H1 (cell line): ENCODE measurements at regions not wholly inside any gene's neighbourhood (a gene's known extent, or its start where the extent isn't known, plus 50 kb on each side); places are given as distances from the start of the nearest gene placed in this dataset.

Experiments
- CTCF ChIA-PET: fragments of 300-600 bp; sonication (Branson Sonifier 250); formaldehyde crosslinking; loops from one replicate; lab custom pipeline; 2021; ENCODE audit not compliant: partially characterized antibody; lab: Charles Lee
- POLR2A ChIA-PET: fragments of 300-600 bp; sonication (Branson Sonifier 250); formaldehyde crosslinking; loops from one replicate; lab custom pipeline; 2021; ENCODE audit warnings: inconsistent platforms; ENCODE audit not compliant: partially characterized antibody; lab: Charles Lee
- DNase-seq, 2 experiments: peaks; one replicate each; pipeline versions ENCODE4 v3.0.0 to v3.0.0-alpha.2; 2010 to 2022; ENCODE audit warnings: low spot score in 2 of 2, low read depth in 1 of 2, mixed read lengths in 1 of 2
- FAIRE-seq: peaks from 2 replicates; lab custom pipeline; 2011; peaks lifted over from hg19 to GRCh38; lab: Jason Lieb, UNC
- H2AFZ ChIP-seq: 2 replicates; pipeline ENCODE4 v1.8.1; 2012; ENCODE audit warnings: low read length, inconsistent platforms
- H2AK5ac ChIP-seq: 2 replicates; pipeline ENCODE4 v1.6.1; 2013; ENCODE audit warnings: low read depth, low read length
- H2BK120ac ChIP-seq: replicated peaks from 2 replicates; pipeline ENCODE3; 2013; ENCODE audit warnings: low read depth, low read length, inconsistent platforms
- H2BK12ac ChIP-seq: 2 replicates; pipeline ENCODE4 v1.6.1; 2013; ENCODE audit warnings: low read depth, low read length
- H2BK15ac ChIP-seq: 2 replicates; pipeline ENCODE4 v1.6.1; 2013; ENCODE audit warnings: low read length
- H2BK20ac ChIP-seq: 2 replicates; pipeline ENCODE4 v1.6.1; 2013; ENCODE audit warnings: low read length
- H2BK5ac ChIP-seq: 2 replicates; pipeline ENCODE4 v1.6.1; 2013; ENCODE audit warnings: low read depth, low read length
- H3K14ac ChIP-seq: 2 replicates; pipeline ENCODE4 v1.6.1; 2013; ENCODE audit warnings: inconsistent platforms; ENCODE audit not compliant: insufficient read length
- H3K18ac ChIP-seq: 2 replicates; pipeline ENCODE4 v1.6.1; 2013; ENCODE audit warnings: low read length; ENCODE audit errors: extremely low read depth
- H3K23ac ChIP-seq: 2 replicates; pipeline ENCODE4 v1.6.1; 2013; ENCODE audit warnings: inconsistent platforms; ENCODE audit not compliant: insufficient read length
- H3K23me2 ChIP-seq: 2 replicates; pipeline ENCODE4 v1.6.1; 2013; ENCODE audit warnings: low read depth, low read length
- H3K27ac ChIP-seq: 2 replicates; pipeline ENCODE4 v1.6.1; 2011; ENCODE audit warnings: low read depth, low read length, inconsistent platforms
- H3K27me3 ChIP-seq, 4 experiments: replicated peaks in 1 of 4; 1 replicate in 1 of 4; 2 replicates in 3 of 4; pipeline versions ENCODE4 v1.6.1 to v1.8.1; 2011 to 2013; ENCODE audit warnings: low read length in 3 of 4, mild to moderate bottlenecking in 3 of 4, inconsistent platforms in 2 of 4, mixed read lengths in 2 of 4, moderate library complexity in 1 of 4; ENCODE audit not compliant: control insufficient read depth in 3 of 4, insufficient read depth in 3 of 4; ENCODE audit errors: extremely low read depth in 1 of 4
- H3K36me3 ChIP-seq, 4 experiments: 2 replicates each; pipeline versions ENCODE4 v1.6.1 to v1.8.1; 2011 to 2013; ENCODE audit warnings: mild to moderate bottlenecking in 4 of 4, low read length in 3 of 4, moderate library complexity in 2 of 4, control low read depth in 1 of 4, inconsistent platforms in 1 of 4; ENCODE audit not compliant: insufficient read depth in 4 of 4, control insufficient read depth in 2 of 4
- H3K4ac ChIP-seq: replicated peaks from 2 replicates; pipeline ENCODE3; 2013; ENCODE audit warnings: low read length, low read depth, mixed read lengths, inconsistent platforms; ENCODE audit not compliant: insufficient read length
- H3K4me1 ChIP-seq, 4 experiments: replicated peaks in 1 of 4; 1 replicate in 1 of 4; 2 replicates in 3 of 4; pipeline versions ENCODE4 v1.6.1 to v1.8.1; 2011 to 2013; ENCODE audit warnings: low read length in 3 of 4, inconsistent platforms in 2 of 4, mixed read lengths in 1 of 4; ENCODE audit not compliant: insufficient read depth in 4 of 4, control insufficient read depth in 3 of 4
- H3K4me2 ChIP-seq, 2 experiments: 2 replicates each; pipeline versions ENCODE4 v1.6.1 to v1.8.1; 2011 to 2013; ENCODE audit warnings: low read depth in 2 of 2, low read length in 2 of 2, control low read depth in 1 of 2, inconsistent platforms in 1 of 2, mild to moderate bottlenecking in 1 of 2; ENCODE audit not compliant: insufficient read depth in 1 of 2
- H3K4me3 ChIP-seq, 4 experiments: fragments of 200-600, 300-600 bp in 1 of 4; sonication (generic), shearing (Covaris generic), sonication (Bioruptor Twin) in 1 of 4; 2 replicates each; pipeline versions ENCODE4 v1.5.1 to v1.8.1; 2011 to 2016; ENCODE audit warnings: low read length in 4 of 4, low read depth in 3 of 4, control low read depth in 2 of 4, inconsistent platforms in 2 of 4, mild to moderate bottlenecking in 2 of 4, mixed read lengths in 1 of 4, moderate library complexity in 1 of 4; ENCODE audit not compliant: insufficient read depth in 2 of 4; ENCODE audit errors: extremely low read depth in 1 of 4
- H3K56ac ChIP-seq: replicated peaks from 2 replicates; pipeline ENCODE3; 2013; ENCODE audit warnings: low read depth, mild to moderate bottlenecking, mixed read lengths, low read length, inconsistent platforms; ENCODE audit not compliant: insufficient read length
- H3K79me1 ChIP-seq: 2 replicates; pipeline ENCODE4 v1.6.1; 2013; ENCODE audit warnings: low read depth, low read length, control low read depth
- H3K79me2 ChIP-seq, 2 experiments: 2 replicates each; pipeline versions ENCODE4 v1.6.1 to v1.8.1; 2012 to 2013; ENCODE audit warnings: low read length in 2 of 2, mild to moderate bottlenecking in 2 of 2, inconsistent platforms in 1 of 2; ENCODE audit not compliant: insufficient read depth in 2 of 2, control insufficient read depth in 1 of 2
- H3K9ac ChIP-seq, 4 experiments: replicated peaks in 1 of 4; 1 replicate in 1 of 4; 2 replicates in 3 of 4; pipeline versions ENCODE4 v1.6.1 to v1.8.1; 2011 to 2013; ENCODE audit warnings: low read depth in 3 of 4, low read length in 3 of 4, control low read depth in 2 of 4, mild to moderate bottlenecking in 2 of 4, moderate library complexity in 2 of 4, inconsistent platforms in 1 of 4; ENCODE audit errors: extremely low read depth in 1 of 4
- H3K9me3 ChIP-seq, 2 experiments: 2 replicates each; pipeline versions ENCODE4 v1.6.1 to v1.8.1; 2012 to 2013; ENCODE audit warnings: mild to moderate bottlenecking in 2 of 2, moderate library complexity in 2 of 2, control low read depth in 1 of 2, inconsistent platforms in 1 of 2, low read depth in 1 of 2, low read length in 1 of 2, mixed read lengths in 1 of 2; ENCODE audit not compliant: insufficient read depth in 2 of 2
- H4K20me1 ChIP-seq, 2 experiments: replicated peaks in 1 of 2; 2 replicates each; pipeline versions ENCODE3 to v1.8.1; 2011 to 2013; ENCODE audit warnings: inconsistent platforms in 2 of 2, low read length in 2 of 2, mild to moderate bottlenecking in 1 of 2; ENCODE audit not compliant: insufficient read depth in 2 of 2, control insufficient read depth in 1 of 2
- H4K5ac ChIP-seq: 2 replicates; pipeline ENCODE4 v1.6.1; 2013; ENCODE audit warnings: low read length, low read depth, mixed read lengths, inconsistent platforms; ENCODE audit not compliant: insufficient read length
- H4K8ac ChIP-seq: 2 replicates; pipeline ENCODE4 v1.8.0; 2013; ENCODE audit warnings: mild to moderate bottlenecking, moderate library complexity, low read length, inconsistent platforms; ENCODE audit not compliant: insufficient read depth; ENCODE audit errors: extremely low read depth
- H4K91ac ChIP-seq: replicated peaks from 2 replicates; pipeline ENCODE3; 2013; ENCODE audit warnings: low read length, mixed read lengths, inconsistent platforms; ENCODE audit not compliant: insufficient read length
- CEBPB ChIP-seq: IDR thresholded peaks from 2 replicates; pipeline ENCODE4 v1.6.1; 2012; ENCODE audit warnings: low read depth, low read length
- CTBP2 ChIP-seq: IDR thresholded peaks from 2 replicates; pipeline ENCODE4 v1.7.0; 2011; ENCODE audit warnings: borderline replicate concordance, mild to moderate bottlenecking, moderate library complexity, mixed read lengths, low read length; ENCODE audit not compliant: insufficient read depth, insufficient read length
- HDAC6 ChIP-seq: IDR thresholded peaks from one replicate; pipeline ENCODE4 v1.7.1; 2012; ENCODE audit warnings: low read depth, mild to moderate bottlenecking, inconsistent platforms, low read length, moderate library complexity
- KDM4A ChIP-seq: IDR thresholded peaks from one replicate; pipeline ENCODE4 v1.7.1; 2012; ENCODE audit warnings: low read depth, mild to moderate bottlenecking, moderate library complexity, low read length, inconsistent platforms; ENCODE audit not compliant: severe bottlenecking
- KDM5A ChIP-seq: fragments of 200-600 bp; IDR thresholded peaks from 2 replicates; pipeline ENCODE4 v1.7.1; 2012; ENCODE audit warnings: mild to moderate bottlenecking, low read length, inconsistent platforms, mixed read lengths
- MAFK ChIP-seq: IDR thresholded peaks from 2 replicates; pipeline ENCODE4 v1.6.1; 2012; ENCODE audit warnings: low read depth, mild to moderate bottlenecking, improper control_type of control experiment, low read length
- PHF8 ChIP-seq: fragments of 200-600 bp; sonication (generic); conservative IDR thresholded peaks from 2 replicates; pipeline ENCODE4 v1.7.1; 2012; ENCODE audit warnings: low read depth, mild to moderate bottlenecking, inconsistent platforms, low read length, moderate library complexity
- POLR2A ChIP-seq, 2 experiments: IDR thresholded peaks; 1 replicate in 1 of 2; 2 replicates in 1 of 2; pipeline ENCODE4 v1.6.1; 2011; ENCODE audit warnings: low read depth in 2 of 2, low read length in 2 of 2, mild to moderate bottlenecking in 2 of 2; ENCODE audit errors: control extremely low read depth in 1 of 2
- SRF ChIP-seq: IDR thresholded peaks from 2 replicates; pipeline ENCODE4 v1.6.1; 2011; ENCODE audit warnings: mild to moderate bottlenecking, low read depth, low read length, moderate library complexity
- TAF1 ChIP-seq: IDR thresholded peaks from 2 replicates; pipeline ENCODE4 v1.6.1; 2011; ENCODE audit warnings: mild to moderate bottlenecking, low read depth, low read length
- TEAD4 ChIP-seq: IDR thresholded peaks from 2 replicates; pipeline ENCODE4 v1.6.1; 2012; ENCODE audit warnings: low read depth, low read length, inconsistent platforms, mixed read lengths
- WGBS, 2 experiments: shearing (Covaris generic) in 1 of 2; methylation state at CpG; one replicate each; pipeline versions ENCODE4 v1.1.6 to v1.1.7; 2013 to 2015; ENCODE audit warnings: low lambda C conversion rate in 2 of 2, mixed read lengths in 2 of 2, inconsistent platforms in 1 of 2, low coverage in 1 of 2, missing lambda C conversion rate in 1 of 2; ENCODE audit not compliant: insufficient replicate concordance in 2 of 2, insufficient coverage in 1 of 2, insufficient read length in 1 of 2; ENCODE audit errors: extremely low coverage in 1 of 2, missing lambda C conversion rate in 1 of 2; 5-methylcytosine and 5-hydroxymethylcytosine counted together

- Histone ChIP-seq H3K79me2 (no peaks in the 10 kb centered on the region), H3K4ac (no peak overlapping the region), H3K79me1 (no peaks in the 10 kb centered on the region), H2AK5ac (no peak overlapping the region), H3K9me3 (no peaks in the 10 kb centered on the region), H2BK15ac (no peak overlapping the region), H3K14ac (no peak overlapping the region), H3K56ac (no peak overlapping the region), H2AFZ (no peak overlapping the region), H4K8ac (no peak overlapping the region), H3K4me2 (no peak overlapping the region), H4K91ac (no peak overlapping the region), H3K9ac (no peak overlapping the region), H3K23me2 (no peaks in the 10 kb centered on the region), H2BK5ac (no peak overlapping the region)
- POLR2A ChIA-PET, result no interaction called here
- WGBS, 2 experiments, result 83% methylated on average over 1 of the region's 1 CpG; no CpG with 5 or more reads in 1 of the 2 experiments
- CTCF ChIA-PET, result no interaction called here
- TF ChIP-seq CTBP2 (no peak), CEBPB (no peak), POLR2A (IDR thresholded peaks at IDR 0.05; ENCODE audit: control extremely low read depth in 1 of 2, low read depth in 2 of 2, low read length in 2 of 2) (no peak), KDM4A (no peak), MAFK (no peak), PHF8 (no peak), SRF (no peak), TAF1 (no peak), HDAC6 (no peak), KDM5A (no peak), TEAD4 (no peak)
- TF ChIP-seq, all 59 proteins: peak for 0
- Histone ChIP-seq H2BK120ac (no peak overlapping the region), H4K5ac (no peak overlapping the region), H2BK20ac (no peak overlapping the region), H3K4me1 (no peaks in the 10 kb centered on the region), H2BK12ac (no peak overlapping the region), H3K27me3 (no peaks in the 10 kb centered on the region), H3K36me3 (no peaks in the 10 kb centered on the region), H3K27ac (no peak overlapping the region), H3K23ac (no peak overlapping the region), H3K18ac (no peak overlapping the region), H4K20me1 (no peaks in the 10 kb centered on the region), H3K4me3 (no peak overlapping the region)
- FAIRE-seq (no peak), DNase-seq (no peak)
Measured at GRCh38 chrX:122441451-122441850, 742.6 kb upstream of the GRIA3 start.
